Esophagus muscularis mucosa (tissue), 4 donors: ENCODE measurements at regions not wholly inside any gene's neighbourhood (a gene's known extent, or its start where the extent isn't known, plus 50 kb on each side); places are given as distances from the start of the nearest gene placed in this dataset.

Source experiments
- EP300 ChIP-seq: sonication (generic); formaldehyde crosslinking; IDR thresholded peaks from one replicate; pipeline ENCODE4 v1.6.1; 2017; ENCODE audit warnings: antibody characterized with exemption
- POLR2AphosphoS5 ChIP-seq, 2 donors: sonication (generic); formaldehyde crosslinking; IDR thresholded peaks; one replicate each; pipeline ENCODE4 v1.6.1; 2017; ENCODE audit warnings: antibody characterized with exemption in 2 of 2
- TF ChIP-seq, protein P1 (sequence below), 3 experiments: fragments of 200-600 bp in 2 of 3; fragments of 450-650 bp in 1 of 3; sonication (generic) in 2 of 3; IDR thresholded peaks; one replicate each; pipeline ENCODE4 v1.5.1; 2017 to 2019; ENCODE audit warnings: antibody characterized with exemption in 3 of 3, mild to moderate bottlenecking in 2 of 3, moderate library complexity in 1 of 3

DNA sequence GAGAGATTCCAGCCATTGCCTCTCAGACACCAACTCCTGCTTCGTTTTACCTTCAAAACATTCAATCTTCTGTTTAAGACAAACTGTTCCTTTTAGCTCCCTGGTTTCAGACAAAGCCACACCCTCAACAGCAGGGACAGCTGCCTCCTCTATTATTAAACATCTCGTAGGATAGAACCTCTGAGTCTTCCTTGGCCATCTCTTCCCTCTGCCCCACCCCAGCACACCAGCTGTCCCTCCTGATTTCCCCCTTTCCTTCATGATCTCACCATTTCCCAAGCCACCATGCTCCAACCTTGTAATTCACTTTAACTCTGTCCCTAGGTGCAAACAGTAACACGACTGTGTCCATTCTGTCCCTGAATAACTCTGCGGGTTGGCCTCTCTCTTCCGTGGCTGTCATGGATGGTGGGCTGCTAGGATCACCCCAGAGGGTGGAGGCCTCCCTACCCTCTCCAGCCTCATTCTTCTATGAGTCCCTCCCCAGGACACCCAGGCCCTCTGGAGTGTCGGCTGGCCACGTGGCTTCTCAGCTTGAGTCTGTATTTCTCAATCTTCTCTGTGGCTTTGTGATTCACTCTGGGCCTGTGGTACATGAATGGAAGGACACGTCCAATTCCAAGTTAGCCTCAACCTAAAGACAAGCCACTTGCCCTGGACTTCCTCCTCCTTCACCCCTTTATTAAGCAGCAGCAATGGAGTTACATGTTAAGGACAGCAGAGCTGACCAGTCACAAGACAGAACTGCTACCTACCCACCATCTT lies 349.9 kb downstream of the FBXW7 start:
- TF ChIP-seq, protein P1, sequence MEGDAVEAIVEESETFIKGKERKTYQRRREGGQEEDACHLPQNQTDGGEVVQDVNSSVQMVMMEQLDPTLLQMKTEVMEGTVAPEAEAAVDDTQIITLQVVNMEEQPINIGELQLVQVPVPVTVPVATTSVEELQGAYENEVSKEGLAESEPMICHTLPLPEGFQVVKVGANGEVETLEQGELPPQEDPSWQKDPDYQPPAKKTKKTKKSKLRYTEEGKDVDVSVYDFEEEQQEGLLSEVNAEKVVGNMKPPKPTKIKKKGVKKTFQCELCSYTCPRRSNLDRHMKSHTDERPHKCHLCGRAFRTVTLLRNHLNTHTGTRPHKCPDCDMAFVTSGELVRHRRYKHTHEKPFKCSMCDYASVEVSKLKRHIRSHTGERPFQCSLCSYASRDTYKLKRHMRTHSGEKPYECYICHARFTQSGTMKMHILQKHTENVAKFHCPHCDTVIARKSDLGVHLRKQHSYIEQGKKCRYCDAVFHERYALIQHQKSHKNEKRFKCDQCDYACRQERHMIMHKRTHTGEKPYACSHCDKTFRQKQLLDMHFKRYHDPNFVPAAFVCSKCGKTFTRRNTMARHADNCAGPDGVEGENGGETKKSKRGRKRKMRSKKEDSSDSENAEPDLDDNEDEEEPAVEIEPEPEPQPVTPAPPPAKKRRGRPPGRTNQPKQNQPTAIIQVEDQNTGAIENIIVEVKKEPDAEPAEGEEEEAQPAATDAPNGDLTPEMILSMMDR (IDR thresholded peaks at IDR 0.05) = no peak
- TF ChIP-seq EP300 (no peak), POLR2AphosphoS5 (IDR thresholded peaks at IDR 0.05) (no peak)
